ENCODE measurements at regions not wholly inside any gene's neighbourhood (a gene's known extent, or its start where the extent isn't known, plus 50 kb on each side); places are given as distances from the start of the nearest gene placed in this dataset.
"Not testable (repeated sequence)": the region's sequence is repeated elsewhere in the genome, so short reads cannot be mapped to it uniquely, and the experiment has no call there.

DNA sequence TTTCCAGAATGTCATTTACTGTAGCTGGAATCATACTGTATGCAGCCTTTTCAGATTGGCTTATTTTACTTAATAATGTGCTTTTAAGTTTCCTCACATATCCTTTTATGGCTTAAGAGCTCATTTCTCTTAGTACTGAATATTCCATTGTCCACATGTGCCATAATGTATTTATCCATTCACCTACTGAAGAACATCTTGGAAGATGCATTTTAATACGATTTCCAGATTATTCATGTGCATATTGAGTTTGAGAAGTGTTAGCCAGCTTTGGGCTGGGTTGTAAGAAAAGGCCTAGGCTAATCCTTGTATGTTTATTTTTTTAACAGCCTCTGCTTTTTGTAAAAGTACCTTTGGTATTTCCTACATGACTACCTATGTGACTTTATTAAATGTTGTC lies 109.3 kb upstream of the MDFIC start:
- no peak overlapping the region for H3K9ac ChIP-seq (ENCODE audit: low read length)
- H3K27me3 ChIP-seq (ENCODE audit: control insufficient read depth in 1 of 2, insufficient read depth in 2 of 2, low read length in 2 of 2) = no peaks in the 10 kb centered on the region
- no peaks in the 10 kb centered on the region for H3K36me3 ChIP-seq (ENCODE audit: insufficient read depth, low read length)
- no peaks in the 10 kb centered on the region for H3K4me1 ChIP-seq (ENCODE audit: insufficient read depth, low read length)
- no peaks in the 10 kb centered on the region for H3K9me3 ChIP-seq (ENCODE audit: low read length)
- H3K27ac ChIP-seq (ENCODE audit: low read depth, low read length) = no peak overlapping the region
- no peak overlapping the region for H3K4me3 ChIP-seq (ENCODE audit: low read depth in 1 of 2, low read length in 2 of 2)

DNA sequence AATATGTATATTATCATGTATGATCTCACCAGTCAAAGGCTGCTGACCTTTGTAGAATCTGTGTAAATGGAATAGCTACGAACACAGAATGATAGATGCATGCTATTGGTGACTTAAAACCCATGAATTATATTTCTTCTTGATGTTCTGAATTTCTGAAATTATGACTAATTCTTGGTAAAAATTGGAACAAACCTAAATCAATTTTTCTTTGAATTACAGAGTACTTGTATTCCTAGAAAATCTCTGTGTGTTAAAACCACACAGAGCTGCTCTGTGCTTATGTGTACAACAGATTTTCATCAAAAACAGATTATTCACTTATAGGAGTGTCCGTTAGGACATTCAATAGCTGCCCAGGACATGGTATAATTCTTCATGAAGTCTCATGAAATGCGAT lies 108.3 kb upstream of the MDFIC start:
- Histone ChIP-seq H3K9ac (ENCODE audit: low read length) (no peak overlapping the region), H3K36me3 (ENCODE audit: insufficient read depth, low read length) (no peaks in the 10 kb centered on the region), H3K9me3 (ENCODE audit: low read length) (no peaks in the 10 kb centered on the region), H3K4me1 (ENCODE audit: insufficient read depth, low read length) (no peaks in the 10 kb centered on the region), H3K27me3 (ENCODE audit: control insufficient read depth in 1 of 2, insufficient read depth in 2 of 2, low read length in 2 of 2) (no peaks in the 10 kb centered on the region), H3K27ac (ENCODE audit: low read depth, low read length) (no peak overlapping the region), H3K4me3 (ENCODE audit: low read depth in 1 of 2, low read length in 2 of 2) (no peak overlapping the region)

DNA sequence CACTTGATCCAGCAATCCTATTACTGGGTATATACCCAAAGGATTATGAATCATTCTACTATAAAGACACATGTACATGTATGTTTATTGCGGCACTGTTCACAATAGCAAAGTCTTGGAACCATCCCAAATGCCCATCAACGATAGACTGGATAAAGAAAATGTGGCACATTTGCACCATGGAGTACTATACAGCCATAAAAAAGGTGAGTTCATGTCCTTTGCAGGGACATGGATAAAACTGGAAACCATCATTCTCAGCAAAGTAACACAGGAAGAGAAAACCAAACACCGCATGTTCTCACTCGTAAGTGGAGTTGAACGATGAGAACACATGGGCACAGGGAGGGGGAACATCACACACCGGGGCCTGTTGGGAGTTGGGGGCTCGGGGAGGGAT lies 104.9 kb upstream of the MDFIC start:
- not testable (repeated sequence) for H3K27me3 ChIP-seq (ENCODE audit: control insufficient read depth in 1 of 2, insufficient read depth in 2 of 2, low read length in 2 of 2); H3K36me3 ChIP-seq (ENCODE audit: insufficient read depth, low read length); H3K9ac ChIP-seq (ENCODE audit: low read length); H3K9me3 ChIP-seq (ENCODE audit: low read length); H3K27ac ChIP-seq (ENCODE audit: low read depth, low read length); H3K4me3 ChIP-seq (ENCODE audit: low read depth in 1 of 2, low read length in 2 of 2)
- H3K4me1 ChIP-seq (ENCODE audit: insufficient read depth, low read length) = peaks cover 26% of the 10 kb centered on the region

DNA sequence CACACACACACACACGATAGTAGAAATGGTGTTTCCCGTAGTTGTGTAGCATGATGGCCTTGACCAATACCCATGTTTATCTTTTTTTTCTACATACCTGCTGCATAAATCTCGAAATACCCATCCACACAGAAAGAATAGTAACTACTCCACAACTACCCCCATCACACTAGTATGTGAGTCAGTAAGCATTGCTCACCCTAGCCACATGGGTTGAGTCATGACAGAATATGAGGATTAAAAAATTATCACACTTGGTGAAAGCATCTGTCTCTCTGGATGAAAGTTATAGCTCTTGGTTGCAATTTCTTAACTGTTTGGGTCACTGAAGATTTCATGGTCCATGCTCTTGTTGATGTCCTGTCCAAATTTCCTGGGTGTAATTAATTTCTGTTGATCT lies 103.4 kb upstream of the MDFIC start:
- Histone ChIP-seq H3K4me3 (ENCODE audit: low read depth in 1 of 2, low read length in 2 of 2) (no peak overlapping the region), H3K27me3 (ENCODE audit: control insufficient read depth in 1 of 2, insufficient read depth in 2 of 2, low read length in 2 of 2) (no peaks in the 10 kb centered on the region), H3K36me3 (ENCODE audit: insufficient read depth, low read length) (no peaks in the 10 kb centered on the region), H3K27ac (ENCODE audit: low read depth, low read length) (no peak overlapping the region), H3K4me1 (ENCODE audit: insufficient read depth, low read length) (peaks cover 29% of the 10 kb centered on the region), H3K9me3 (ENCODE audit: low read length) (no peaks in the 10 kb centered on the region), H3K9ac (ENCODE audit: low read length) (no peak overlapping the region)

DNA sequence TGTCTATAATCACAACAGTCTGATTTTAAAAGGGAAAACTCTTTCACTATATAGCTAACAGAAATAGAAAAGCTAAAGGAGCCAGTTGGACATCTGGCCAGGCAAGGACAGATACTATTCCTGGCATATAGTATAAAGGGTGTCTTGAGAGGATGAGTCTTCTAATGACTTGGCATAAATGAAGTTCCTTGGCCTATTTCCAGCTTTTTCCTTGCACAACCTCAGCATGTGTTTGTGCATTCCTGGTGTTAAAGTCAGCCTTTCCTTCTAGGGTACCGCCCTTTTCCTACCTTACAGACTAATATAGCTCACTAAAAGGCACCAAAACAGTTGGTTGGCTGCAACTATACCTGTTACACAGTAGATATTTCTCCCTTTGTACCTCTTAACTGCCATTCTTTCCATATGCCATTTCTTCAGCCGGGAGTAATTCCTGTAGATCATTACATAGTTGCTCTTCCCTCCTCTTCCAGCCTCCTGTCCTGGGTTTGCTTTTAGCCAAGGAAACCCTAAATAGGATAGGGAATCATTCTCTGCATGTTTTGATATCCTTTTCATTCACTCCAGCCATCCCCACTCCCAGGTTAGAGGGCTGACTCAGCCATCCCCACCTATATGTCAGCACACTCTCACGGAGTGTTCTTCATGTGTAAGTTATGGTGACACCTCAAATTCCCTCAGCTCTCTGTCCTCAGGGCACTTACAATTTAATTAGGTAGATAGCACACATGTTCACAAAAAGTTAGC lies 102.1 kb upstream of the MDFIC start:
- Histone ChIP-seq H3K9ac (ENCODE audit: low read length) (no peak overlapping the region), H3K4me3 (ENCODE audit: low read depth in 1 of 2, low read length in 2 of 2) (no peak overlapping the region), H3K27ac (ENCODE audit: low read depth, low read length) (peak overlapping the region; percentile 59), H3K9me3 (ENCODE audit: low read length) (no peaks in the 10 kb centered on the region), H3K4me1 (ENCODE audit: insufficient read depth, low read length) (peaks cover 29% of the 10 kb centered on the region), H3K36me3 (ENCODE audit: insufficient read depth, low read length) (no peaks in the 10 kb centered on the region), H3K27me3 (ENCODE audit: control insufficient read depth in 1 of 2, insufficient read depth in 2 of 2, low read length in 2 of 2) (no peaks in the 10 kb centered on the region)

DNA sequence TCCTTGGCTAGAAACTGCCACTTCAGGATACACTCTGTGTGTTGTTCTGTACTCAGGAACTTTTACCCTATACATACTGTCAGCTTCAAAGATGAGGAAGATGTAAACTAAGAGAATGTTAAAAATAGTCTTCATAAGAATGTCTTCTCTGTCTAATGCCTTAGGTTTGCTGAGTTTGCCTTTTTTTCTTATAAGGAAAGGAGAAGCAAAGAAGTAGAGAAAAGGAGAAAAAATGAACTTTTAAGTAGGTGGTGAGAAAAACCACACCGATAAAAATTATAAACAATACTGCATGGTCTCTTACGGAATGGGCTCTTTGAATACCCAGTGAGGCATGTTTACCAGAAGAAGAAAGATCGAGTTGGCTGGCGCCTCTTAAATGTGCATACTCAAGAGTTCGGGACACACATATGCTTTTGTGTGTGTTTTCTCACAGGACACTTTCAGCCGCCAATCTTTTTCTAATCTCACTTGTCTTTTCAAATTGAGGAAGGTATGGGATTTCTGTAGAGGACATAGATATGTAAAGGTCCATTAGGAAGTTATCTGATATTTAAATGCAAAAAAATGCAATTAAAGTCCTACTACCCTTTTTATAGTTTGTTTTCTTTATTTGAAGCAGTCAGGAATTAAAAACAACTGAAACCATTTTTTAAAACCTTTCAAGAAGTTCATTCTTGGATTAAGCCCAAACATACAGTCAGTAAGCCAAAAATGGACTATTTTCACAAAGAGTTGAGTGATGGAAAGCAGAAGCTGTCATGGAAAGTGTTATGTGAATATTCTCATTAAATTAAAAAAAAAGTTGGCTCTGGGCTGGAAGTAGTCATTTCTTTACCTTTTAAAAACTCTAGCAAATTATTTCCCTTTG lies 100.6 kb upstream of the MDFIC start:
- Histone ChIP-seq H3K9me3 (ENCODE audit: low read length) (no peaks in the 10 kb centered on the region), H3K27me3 (ENCODE audit: control insufficient read depth in 1 of 2, insufficient read depth in 2 of 2, low read length in 2 of 2) (no peaks in the 10 kb centered on the region), H3K4me1 (ENCODE audit: insufficient read depth, low read length) (peaks cover 29% of the 10 kb centered on the region), H3K9ac (ENCODE audit: low read length) (no peak overlapping the region), H3K27ac (ENCODE audit: low read depth, low read length) (peak overlapping the region; percentile 51), H3K36me3 (ENCODE audit: insufficient read depth, low read length) (no peaks in the 10 kb centered on the region), H3K4me3 (ENCODE audit: low read depth in 1 of 2, low read length in 2 of 2) (no peak overlapping the region)

DNA sequence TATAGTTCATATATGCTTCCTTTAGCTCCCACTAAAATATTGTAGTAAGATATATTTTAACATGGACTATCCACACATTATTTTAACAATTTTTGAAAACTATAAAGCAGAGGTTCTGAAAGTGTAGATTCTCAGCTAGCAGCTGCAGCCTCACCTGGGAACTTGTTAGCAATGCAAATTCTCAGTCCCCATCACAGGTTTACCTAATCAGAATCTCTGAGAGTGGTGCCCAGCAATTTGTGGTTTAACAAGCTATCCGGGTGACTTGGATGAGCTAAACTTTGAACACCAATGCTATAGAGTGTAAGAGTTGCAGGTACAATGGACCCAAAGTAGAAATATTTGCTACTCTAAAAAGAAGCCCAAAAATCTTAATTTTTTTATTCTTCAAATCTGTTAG lies 99.8 kb upstream of the MDFIC start:
- no peaks in the 10 kb centered on the region for H3K36me3 ChIP-seq (ENCODE audit: insufficient read depth, low read length)
- no peak overlapping the region for H3K27ac ChIP-seq (ENCODE audit: low read depth, low read length)

DNA sequence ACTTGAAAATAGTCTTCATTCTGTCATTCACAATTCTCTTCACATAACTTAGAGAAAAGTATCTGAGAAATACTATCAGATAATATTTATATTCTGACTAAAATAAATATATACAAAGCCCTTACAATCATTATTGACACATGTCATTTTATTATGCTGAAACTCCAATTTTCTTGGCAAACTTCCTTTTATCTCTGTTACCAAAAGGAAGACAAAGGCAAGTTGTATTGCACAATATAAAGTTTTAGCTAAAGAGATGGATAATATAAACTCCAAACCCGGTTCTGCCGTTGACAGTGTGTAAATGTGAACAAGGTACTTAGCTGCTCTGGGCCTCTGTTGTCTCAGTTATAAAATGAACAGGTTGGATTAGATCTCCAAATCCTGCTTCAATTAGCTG lies 99.0 kb upstream of the MDFIC start:
- Histone ChIP-seq H3K4me3 (ENCODE audit: low read depth in 1 of 2, low read length in 2 of 2) (no peak overlapping the region), H3K9me3 (ENCODE audit: low read length) (no peaks in the 10 kb centered on the region), H3K27ac (ENCODE audit: low read depth, low read length) (no peak overlapping the region), H3K36me3 (ENCODE audit: insufficient read depth, low read length) (no peaks in the 10 kb centered on the region), H3K9ac (ENCODE audit: low read length) (no peak overlapping the region), H3K4me1 (ENCODE audit: insufficient read depth, low read length) (peaks cover 29% of the 10 kb centered on the region), H3K27me3 (ENCODE audit: control insufficient read depth in 1 of 2, insufficient read depth in 2 of 2, low read length in 2 of 2) (no peaks in the 10 kb centered on the region)

More for the DNA sequence above, 99.8 kb upstream of the MDFIC start:
- Histone ChIP-seq H3K9ac (ENCODE audit: low read length) (no peak overlapping the region), H3K4me1 (ENCODE audit: insufficient read depth, low read length) (peaks cover 29% of the 10 kb centered on the region), H3K4me3 (ENCODE audit: low read depth in 1 of 2, low read length in 2 of 2) (no peak overlapping the region), H3K9me3 (ENCODE audit: low read length) (no peaks in the 10 kb centered on the region), H3K27me3 (ENCODE audit: control insufficient read depth in 1 of 2, insufficient read depth in 2 of 2, low read length in 2 of 2) (no peaks in the 10 kb centered on the region)

DNA sequence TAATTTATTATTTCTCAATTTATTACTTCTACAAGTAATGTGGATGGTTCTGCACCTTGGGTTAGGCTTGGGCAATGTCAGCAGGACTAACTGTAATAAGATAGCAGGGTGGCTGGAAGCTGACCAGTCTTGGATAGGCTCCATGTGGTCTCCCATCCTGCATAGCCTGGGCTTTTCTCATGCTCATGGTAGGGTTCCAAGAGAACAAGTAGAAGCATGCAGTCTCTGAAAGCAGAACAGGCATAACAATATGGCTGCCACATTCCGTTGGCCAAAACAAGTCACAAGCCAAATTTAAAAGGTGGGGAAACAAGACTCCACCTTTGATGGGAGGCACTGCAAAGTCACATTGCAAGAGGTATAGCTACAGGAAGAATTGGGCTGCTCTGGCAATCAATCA lies 98.6 kb upstream of the MDFIC start:
- Histone ChIP-seq H3K4me3 (ENCODE audit: low read depth in 1 of 2, low read length in 2 of 2) (no peak overlapping the region), H3K36me3 (ENCODE audit: insufficient read depth, low read length) (no peaks in the 10 kb centered on the region)

DNA sequence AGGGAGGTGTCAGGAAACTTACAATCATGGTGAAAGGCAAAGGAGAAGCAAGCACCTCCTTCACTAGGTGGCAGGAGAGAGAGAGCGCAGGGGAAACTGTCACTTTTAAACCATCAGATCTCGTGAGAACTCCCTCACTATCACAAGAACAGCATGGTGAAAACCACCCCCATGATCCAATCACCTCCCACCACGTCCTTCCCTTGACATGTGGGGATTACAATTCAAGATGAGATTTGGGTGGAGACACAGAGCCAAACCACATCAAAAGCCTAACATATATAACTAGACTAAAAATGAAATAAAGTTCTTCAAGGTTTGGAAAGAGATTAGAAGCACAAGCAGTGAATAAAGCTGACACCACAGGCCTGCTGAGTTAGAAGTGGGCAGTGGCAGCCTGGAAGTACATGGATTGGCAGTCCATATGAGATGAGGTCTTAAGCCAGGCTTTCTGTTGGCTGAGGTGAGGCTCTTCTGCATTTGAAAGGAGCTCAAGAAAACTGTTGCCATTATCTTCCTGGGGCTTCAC lies 96.4 kb upstream of the MDFIC start:
- no peaks in the 10 kb centered on the region for H3K36me3 ChIP-seq (ENCODE audit: insufficient read depth, low read length)
- H3K4me1 ChIP-seq (ENCODE audit: insufficient read depth, low read length) = peaks cover 18% of the 10 kb centered on the region
- H3K9me3 ChIP-seq (ENCODE audit: low read length) = no peaks in the 10 kb centered on the region
- H3K4me3 ChIP-seq (ENCODE audit: low read depth in 1 of 2, low read length in 2 of 2) = no peak overlapping the region
- H3K27me3 ChIP-seq (ENCODE audit: control insufficient read depth in 1 of 2, insufficient read depth in 2 of 2, low read length in 2 of 2) = no peaks in the 10 kb centered on the region
- H3K9ac ChIP-seq (ENCODE audit: low read length) = no peak overlapping the region
- no peak overlapping the region for H3K27ac ChIP-seq (ENCODE audit: low read depth, low read length)

More for the DNA sequence above, 98.6 kb upstream of the MDFIC start:
- Histone ChIP-seq H3K27ac (ENCODE audit: low read depth, low read length) (no peak overlapping the region), H3K9me3 (ENCODE audit: low read length) (no peaks in the 10 kb centered on the region), H3K9ac (ENCODE audit: low read length) (no peak overlapping the region), H3K27me3 (ENCODE audit: control insufficient read depth in 1 of 2, insufficient read depth in 2 of 2, low read length in 2 of 2) (no peaks in the 10 kb centered on the region), H3K4me1 (ENCODE audit: insufficient read depth, low read length) (peaks cover 29% of the 10 kb centered on the region)

DNA sequence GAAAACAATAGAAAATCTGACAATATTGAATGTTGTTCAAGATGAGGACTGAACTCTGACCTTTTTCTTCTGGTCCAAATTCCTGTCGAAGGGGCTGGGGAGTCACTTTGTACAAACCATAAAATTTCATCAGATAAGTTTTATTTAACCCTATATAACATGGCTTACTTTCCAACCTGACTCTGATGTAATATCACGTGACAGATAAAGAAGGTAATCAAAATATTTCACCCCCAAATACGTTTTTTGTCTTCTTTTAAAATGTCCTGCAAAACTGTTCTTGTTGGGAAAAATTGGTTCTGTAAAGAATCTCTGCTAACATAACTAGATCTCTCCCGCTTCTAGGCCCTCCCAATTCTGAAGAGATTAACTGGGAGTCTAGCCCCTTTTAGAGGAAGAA lies 90.9 kb upstream of the MDFIC start:
- no peaks in the 10 kb centered on the region for H3K27me3 ChIP-seq (ENCODE audit: control insufficient read depth in 1 of 2, insufficient read depth in 2 of 2, low read length in 2 of 2)
- no peaks in the 10 kb centered on the region for H3K36me3 ChIP-seq (ENCODE audit: insufficient read depth, low read length)
- H3K4me3 ChIP-seq (ENCODE audit: low read depth in 1 of 2, low read length in 2 of 2) = no peak overlapping the region
- H3K27ac ChIP-seq (ENCODE audit: low read depth, low read length) = no peak overlapping the region
- H3K9me3 ChIP-seq (ENCODE audit: low read length) = no peaks in the 10 kb centered on the region
- H3K4me1 ChIP-seq (ENCODE audit: insufficient read depth, low read length) = no peaks in the 10 kb centered on the region
- no peak overlapping the region for H3K9ac ChIP-seq (ENCODE audit: low read length)
